ENCODE measurements at regions not wholly inside any gene's neighbourhood (a gene's known extent, or its start where the extent isn't known, plus 50 kb on each side); places are given as distances from the start of the nearest gene placed in this dataset.

DNA sequence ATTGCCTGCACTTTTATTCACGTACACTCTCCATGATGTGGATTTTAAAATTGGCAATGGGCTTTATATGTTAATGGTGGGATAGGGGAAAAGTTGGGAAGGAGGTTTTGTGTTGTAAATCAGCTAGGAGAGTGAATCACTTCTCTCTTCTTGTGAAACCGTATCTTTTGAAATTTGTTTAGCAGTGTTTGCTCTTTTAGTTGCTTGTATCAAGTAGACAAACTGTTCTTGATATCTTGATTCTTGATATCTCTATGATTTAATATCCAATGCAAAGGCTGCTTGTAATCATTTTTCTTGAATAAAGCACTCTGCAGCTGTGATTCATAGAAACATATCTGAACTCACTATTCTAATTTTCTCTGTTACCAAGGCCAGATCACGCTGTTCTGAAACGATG lies 615.1 kb downstream of the CCER1 start:
- Mint-ChIP-seq H3K4me3 (no peak overlapping the region), H3K36me3 (ENCODE audit: low read depth) (no peaks in the 10 kb centered on the region), H3K4me1 (peaks cover 18% of the 10 kb centered on the region), H3K27ac (ENCODE audit: unreplicated experiment) (no peak overlapping the region), H3K9me3 (no peaks in the 10 kb centered on the region), H3K27me3 (ENCODE audit: low read depth) (no peaks in the 10 kb centered on the region)
- TF ChIP-seq, protein P1, sequence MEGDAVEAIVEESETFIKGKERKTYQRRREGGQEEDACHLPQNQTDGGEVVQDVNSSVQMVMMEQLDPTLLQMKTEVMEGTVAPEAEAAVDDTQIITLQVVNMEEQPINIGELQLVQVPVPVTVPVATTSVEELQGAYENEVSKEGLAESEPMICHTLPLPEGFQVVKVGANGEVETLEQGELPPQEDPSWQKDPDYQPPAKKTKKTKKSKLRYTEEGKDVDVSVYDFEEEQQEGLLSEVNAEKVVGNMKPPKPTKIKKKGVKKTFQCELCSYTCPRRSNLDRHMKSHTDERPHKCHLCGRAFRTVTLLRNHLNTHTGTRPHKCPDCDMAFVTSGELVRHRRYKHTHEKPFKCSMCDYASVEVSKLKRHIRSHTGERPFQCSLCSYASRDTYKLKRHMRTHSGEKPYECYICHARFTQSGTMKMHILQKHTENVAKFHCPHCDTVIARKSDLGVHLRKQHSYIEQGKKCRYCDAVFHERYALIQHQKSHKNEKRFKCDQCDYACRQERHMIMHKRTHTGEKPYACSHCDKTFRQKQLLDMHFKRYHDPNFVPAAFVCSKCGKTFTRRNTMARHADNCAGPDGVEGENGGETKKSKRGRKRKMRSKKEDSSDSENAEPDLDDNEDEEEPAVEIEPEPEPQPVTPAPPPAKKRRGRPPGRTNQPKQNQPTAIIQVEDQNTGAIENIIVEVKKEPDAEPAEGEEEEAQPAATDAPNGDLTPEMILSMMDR (conservative IDR thresholded peaks at IDR 0.05) = no peak
- no peak for DNase-seq (ENCODE audit: low read depth, low spot score)

DNA sequence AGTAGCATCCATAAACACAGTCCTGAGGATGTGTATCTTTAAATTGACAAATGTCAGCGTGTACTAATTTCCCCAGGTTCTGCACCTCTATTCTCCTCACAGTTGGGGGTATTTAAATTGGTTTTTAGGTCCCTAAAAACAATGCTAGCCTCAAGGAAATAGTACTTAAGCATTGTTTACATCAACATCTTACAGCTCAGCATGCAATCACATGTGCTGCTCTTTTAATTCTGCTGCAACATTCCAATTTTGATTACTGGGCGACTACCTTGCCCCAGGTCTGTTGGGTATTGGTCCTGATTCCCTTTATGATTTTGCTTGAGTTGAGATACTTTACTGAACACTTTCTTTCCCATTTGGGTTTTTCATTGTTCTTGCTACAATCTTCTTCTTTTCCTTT lies 616.6 kb downstream of the CCER1 start:
- Mint-ChIP-seq H3K27ac (ENCODE audit: unreplicated experiment) (no peak overlapping the region), H3K9me3 (no peaks in the 10 kb centered on the region), H3K4me1 (peaks cover 15% of the 10 kb centered on the region), H3K36me3 (ENCODE audit: low read depth) (no peaks in the 10 kb centered on the region), H3K4me3 (no peak overlapping the region), H3K27me3 (ENCODE audit: low read depth) (no peaks in the 10 kb centered on the region)
- DNase-seq (ENCODE audit: low read depth, low spot score) = no peak
- TF ChIP-seq, protein P1 (conservative IDR thresholded peaks at IDR 0.05) = no peak

DNA sequence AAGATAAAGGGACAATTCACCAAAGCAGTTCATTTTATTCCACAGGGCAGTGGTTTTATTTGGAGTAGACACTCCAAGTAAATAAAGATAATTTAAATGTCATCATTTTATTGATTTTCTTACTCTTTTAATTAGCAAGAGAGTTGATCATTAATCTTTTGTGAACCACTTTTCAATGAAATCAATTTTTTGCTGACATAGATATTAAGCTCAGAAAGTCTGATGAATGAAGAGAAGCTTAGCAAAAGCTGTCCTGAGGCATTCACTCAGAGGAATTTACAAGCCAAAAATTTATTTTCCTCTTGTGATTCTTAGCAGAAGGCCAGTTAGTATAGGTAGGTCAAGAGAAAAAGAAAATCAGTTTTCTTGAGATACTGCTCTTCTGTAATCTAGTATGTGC lies 618.0 kb downstream of the CCER1 start:
- no peak for DNase-seq (ENCODE audit: low read depth, low spot score)
- no peak overlapping the region for H3K27ac Mint-ChIP-seq (ENCODE audit: unreplicated experiment)
- H3K27me3 Mint-ChIP-seq (ENCODE audit: low read depth) = no peaks in the 10 kb centered on the region
- H3K36me3 Mint-ChIP-seq (ENCODE audit: low read depth) = no peaks in the 10 kb centered on the region
- no peaks in the 10 kb centered on the region for H3K9me3 Mint-ChIP-seq
- TF ChIP-seq, protein P1 (conservative IDR thresholded peaks at IDR 0.05) = no peak
- H3K4me3 Mint-ChIP-seq = no peak overlapping the region
- peaks cover 15% of the 10 kb centered on the region for H3K4me1 Mint-ChIP-seq

DNA sequence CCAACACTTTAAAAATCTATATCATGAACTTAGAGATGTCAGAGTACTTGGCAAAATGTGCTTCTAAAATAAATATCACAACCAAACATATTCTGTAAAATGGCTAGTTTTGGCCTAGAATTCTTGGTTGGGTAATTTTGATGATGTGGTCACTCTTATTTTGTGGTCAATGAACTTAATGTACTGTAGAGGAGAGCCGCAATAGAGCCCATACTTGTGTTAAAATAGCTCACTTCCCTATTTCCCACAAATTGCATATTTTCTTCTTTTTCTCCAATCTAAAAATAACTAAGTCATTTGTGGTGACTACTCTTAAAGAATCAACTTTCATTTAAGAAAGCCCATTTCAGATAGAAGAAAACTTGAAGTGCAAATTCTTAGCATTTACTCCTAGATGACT lies 619.4 kb downstream of the CCER1 start:
- Mint-ChIP-seq H3K9me3 (no peaks in the 10 kb centered on the region), H3K4me3 (no peak overlapping the region), H3K4me1 (peaks cover 14% of the 10 kb centered on the region), H3K27me3 (ENCODE audit: low read depth) (no peaks in the 10 kb centered on the region), H3K36me3 (ENCODE audit: low read depth) (no peaks in the 10 kb centered on the region), H3K27ac (ENCODE audit: unreplicated experiment) (no peak overlapping the region)
- no peak for DNase-seq (ENCODE audit: low read depth, low spot score)
- TF ChIP-seq, protein P1 (conservative IDR thresholded peaks at IDR 0.05) = no peak

DNA sequence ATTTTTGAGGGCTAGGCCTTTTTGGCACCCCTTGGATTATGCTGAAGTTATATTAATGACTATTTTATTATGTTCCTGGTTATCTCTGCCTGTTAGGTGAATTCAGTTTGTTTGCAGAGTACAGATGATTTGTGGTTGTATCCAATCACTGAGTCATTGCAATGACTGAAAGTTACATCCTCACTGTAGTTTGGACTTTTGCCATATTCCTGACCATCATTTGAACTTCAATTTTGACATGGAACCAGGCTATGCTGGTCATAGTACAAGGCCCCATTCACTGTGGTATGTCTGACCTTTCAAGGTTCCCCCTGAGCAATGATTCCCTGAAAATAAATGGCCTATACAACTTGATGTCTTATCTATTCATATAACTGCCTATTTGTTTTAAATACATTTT lies 621.0 kb downstream of the CCER1 start:
- no peaks in the 10 kb centered on the region for H3K27me3 Mint-ChIP-seq (ENCODE audit: low read depth)
- no peak overlapping the region for H3K4me3 Mint-ChIP-seq
- H3K4me1 Mint-ChIP-seq = peaks cover 3% of the 10 kb centered on the region
- no peak for DNase-seq (ENCODE audit: low read depth, low spot score)
- no peak overlapping the region for H3K27ac Mint-ChIP-seq (ENCODE audit: unreplicated experiment)
- TF ChIP-seq, protein P1 (conservative IDR thresholded peaks at IDR 0.05) = no peak
- H3K36me3 Mint-ChIP-seq (ENCODE audit: low read depth) = no peaks in the 10 kb centered on the region
- no peaks in the 10 kb centered on the region for H3K9me3 Mint-ChIP-seq

DNA sequence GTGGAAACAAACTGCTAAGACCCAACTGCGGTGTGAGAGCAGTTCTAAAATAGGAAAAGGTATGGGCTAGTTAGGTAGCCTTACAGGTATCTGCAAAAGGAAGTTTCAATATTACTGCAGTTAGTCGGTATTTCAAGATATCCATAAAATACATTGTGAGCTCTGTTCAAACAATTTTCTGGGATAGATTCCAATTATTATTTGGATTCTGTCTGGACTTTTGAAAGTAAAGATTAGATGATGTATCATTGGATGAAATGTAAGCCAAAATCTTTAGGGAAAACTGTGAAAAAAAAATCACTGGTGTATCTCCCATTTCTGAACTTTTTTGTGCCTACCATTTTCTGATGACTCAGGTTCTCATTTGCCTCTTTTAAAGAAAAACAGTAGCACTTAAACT lies 621.6 kb downstream of the CCER1 start:
- no peak for DNase-seq (ENCODE audit: low read depth, low spot score)
- Mint-ChIP-seq H3K27me3 (ENCODE audit: low read depth) (no peaks in the 10 kb centered on the region), H3K9me3 (no peaks in the 10 kb centered on the region), H3K36me3 (ENCODE audit: low read depth) (no peaks in the 10 kb centered on the region), H3K27ac (ENCODE audit: unreplicated experiment) (no peak overlapping the region), H3K4me3 (no peak overlapping the region), H3K4me1 (peaks cover 3% of the 10 kb centered on the region)
- TF ChIP-seq, protein P1 (conservative IDR thresholded peaks at IDR 0.05) = no peak
